ENCODE measurements at regions not wholly inside any gene's neighbourhood (a gene's known extent, or its start where the extent isn't known, plus 50 kb on each side); places are given as distances from the start of the nearest gene placed in this dataset.

DNA sequence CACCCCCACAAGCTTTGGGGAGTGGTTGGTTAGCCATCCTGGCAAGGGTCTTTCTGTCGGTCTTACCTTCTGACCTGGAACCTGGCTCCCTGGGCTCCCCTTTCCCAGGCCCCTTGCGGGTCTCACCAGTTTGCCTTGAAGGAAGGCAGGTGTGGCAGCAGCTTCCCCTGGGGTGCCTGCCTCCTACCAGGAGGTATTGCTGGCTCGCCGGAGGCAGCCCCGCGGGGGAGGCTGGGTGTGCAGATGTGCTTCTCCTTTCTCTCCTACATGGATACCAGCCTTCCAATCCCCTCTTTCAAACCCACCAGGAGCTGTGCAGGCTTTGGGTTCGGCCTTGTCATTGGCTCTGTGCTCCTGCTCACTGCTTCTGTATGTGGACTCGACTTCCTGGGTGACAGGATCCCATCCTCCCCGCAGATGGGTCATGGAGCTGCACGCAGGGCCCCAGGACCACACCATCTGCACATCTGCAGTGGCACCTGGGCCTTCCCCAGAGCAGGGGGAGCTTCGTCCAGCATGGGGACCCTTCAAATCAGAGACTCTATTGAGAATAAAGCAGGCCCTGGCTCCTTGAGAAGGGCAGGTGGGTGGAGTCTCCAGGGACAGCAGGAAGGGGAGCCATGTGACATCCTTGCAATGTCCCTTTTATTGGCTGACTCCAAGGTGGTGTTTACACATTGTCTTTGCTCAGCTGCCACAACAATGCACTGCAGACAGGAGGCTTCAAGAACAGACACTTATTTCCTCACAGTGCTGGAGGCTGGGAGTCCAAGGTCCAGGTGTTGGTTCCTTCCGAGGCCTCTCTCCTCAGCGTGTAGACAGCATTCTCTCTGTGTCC lies 592.0 kb downstream of the BRD1 start:
- TF ChIP-seq CTCF (CRISPR knock-in tag; IDR thresholded peaks at IDR 0.05) (no peak), CREM (IDR thresholded peaks at IDR 0.05) (no peak), CREM (CRISPR knock-in tag; IDR thresholded peaks at IDR 0.05) (no peak), ZMYM2 (CRISPR knock-in tag; IDR thresholded peaks at IDR 0.05) (no peak), ZNF282 (IDR thresholded peaks at IDR 0.05; ENCODE audit: partially characterized antibody) (no peak), YY1 (IDR thresholded peaks at IDR 0.05; ENCODE audit: insufficient read depth, insufficient replicate concordance, low read depth, low read length) (no peak)
- TF ChIP-seq, protein P1, sequence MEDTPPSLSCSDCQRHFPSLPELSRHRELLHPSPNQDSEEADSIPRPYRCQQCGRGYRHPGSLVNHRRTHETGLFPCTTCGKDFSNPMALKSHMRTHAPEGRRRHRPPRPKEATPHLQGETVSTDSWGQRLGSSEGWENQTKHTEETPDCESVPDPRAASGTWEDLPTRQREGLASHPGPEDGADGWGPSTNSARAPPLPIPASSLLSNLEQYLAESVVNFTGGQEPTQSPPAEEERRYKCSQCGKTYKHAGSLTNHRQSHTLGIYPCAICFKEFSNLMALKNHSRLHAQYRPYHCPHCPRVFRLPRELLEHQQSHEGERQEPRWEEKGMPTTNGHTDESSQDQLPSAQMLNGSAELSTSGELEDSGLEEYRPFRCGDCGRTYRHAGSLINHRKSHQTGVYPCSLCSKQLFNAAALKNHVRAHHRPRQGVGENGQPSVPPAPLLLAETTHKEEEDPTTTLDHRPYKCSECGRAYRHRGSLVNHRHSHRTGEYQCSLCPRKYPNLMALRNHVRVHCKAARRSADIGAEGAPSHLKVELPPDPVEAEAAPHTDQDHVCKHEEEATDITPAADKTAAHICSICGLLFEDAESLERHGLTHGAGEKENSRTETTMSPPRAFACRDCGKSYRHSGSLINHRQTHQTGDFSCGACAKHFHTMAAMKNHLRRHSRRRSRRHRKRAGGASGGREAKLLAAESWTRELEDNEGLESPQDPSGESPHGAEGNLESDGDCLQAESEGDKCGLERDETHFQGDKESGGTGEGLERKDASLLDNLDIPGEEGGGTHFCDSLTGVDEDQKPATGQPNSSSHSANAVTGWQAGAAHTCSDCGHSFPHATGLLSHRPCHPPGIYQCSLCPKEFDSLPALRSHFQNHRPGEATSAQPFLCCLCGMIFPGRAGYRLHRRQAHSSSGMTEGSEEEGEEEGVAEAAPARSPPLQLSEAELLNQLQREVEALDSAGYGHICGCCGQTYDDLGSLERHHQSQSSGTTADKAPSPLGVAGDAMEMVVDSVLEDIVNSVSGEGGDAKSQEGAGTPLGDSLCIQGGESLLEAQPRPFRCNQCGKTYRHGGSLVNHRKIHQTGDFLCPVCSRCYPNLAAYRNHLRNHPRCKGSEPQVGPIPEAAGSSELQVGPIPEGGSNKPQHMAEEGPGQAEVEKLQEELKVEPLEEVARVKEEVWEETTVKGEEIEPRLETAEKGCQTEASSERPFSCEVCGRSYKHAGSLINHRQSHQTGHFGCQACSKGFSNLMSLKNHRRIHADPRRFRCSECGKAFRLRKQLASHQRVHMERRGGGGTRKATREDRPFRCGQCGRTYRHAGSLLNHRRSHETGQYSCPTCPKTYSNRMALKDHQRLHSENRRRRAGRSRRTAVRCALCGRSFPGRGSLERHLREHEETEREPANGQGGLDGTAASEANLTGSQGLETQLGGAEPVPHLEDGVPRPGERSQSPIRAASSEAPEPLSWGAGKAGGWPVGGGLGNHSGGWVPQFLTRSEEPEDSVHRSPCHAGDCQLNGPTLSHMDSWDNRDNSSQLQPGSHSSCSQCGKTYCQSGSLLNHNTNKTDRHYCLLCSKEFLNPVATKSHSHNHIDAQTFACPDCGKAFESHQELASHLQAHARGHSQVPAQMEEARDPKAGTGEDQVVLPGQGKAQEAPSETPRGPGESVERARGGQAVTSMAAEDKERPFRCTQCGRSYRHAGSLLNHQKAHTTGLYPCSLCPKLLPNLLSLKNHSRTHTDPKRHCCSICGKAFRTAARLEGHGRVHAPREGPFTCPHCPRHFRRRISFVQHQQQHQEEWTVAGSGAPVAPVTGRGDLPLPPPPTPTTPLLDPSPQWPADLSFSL (CRISPR knock-in tag; IDR thresholded peaks at IDR 0.05) = no peak
- TF ChIP-seq, protein P2, sequence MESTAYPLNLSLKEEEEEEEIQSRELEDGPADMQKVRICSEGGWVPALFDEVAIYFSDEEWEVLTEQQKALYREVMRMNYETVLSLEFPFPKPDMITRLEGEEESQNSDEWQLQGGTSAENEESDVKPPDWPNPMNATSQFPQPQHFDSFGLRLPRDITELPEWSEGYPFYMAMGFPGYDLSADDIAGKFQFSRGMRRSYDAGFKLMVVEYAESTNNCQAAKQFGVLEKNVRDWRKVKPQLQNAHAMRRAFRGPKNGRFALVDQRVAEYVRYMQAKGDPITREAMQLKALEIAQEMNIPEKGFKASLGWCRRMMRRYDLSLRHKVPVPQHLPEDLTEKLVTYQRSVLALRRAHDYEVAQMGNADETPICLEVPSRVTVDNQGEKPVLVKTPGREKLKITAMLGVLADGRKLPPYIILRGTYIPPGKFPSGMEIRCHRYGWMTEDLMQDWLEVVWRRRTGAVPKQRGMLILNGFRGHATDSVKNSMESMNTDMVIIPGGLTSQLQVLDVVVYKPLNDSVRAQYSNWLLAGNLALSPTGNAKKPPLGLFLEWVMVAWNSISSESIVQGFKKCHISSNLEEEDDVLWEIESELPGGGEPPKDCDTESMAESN (CRISPR knock-in tag; conservative IDR thresholded peaks at IDR 0.05) = no peak

All from HepG2 (cell line).